NT2/D1 (cell line): ENCODE measurements at regions not wholly inside any gene's neighbourhood (a gene's known extent, or its start where the extent isn't known, plus 50 kb on each side); places are given as distances from the start of the nearest gene placed in this dataset.

Experiments used
- SUZ12 ChIP-seq: IDR thresholded peaks from 2 replicates; pipeline ENCODE4 v1.6.1; 2011; ENCODE audit not compliant: insufficient read length, insufficient read depth; ENCODE audit errors: extremely low read depth
- YY1 ChIP-seq: IDR thresholded peaks from 2 replicates; pipeline ENCODE4 v1.6.1; 2011; ENCODE audit not compliant: insufficient read length, insufficient read depth
- ZNF274 ChIP-seq: IDR thresholded peaks from 2 replicates; pipeline ENCODE4 v1.6.1; 2011; ENCODE audit warnings: mild to moderate bottlenecking, low read depth, low read length

DNA sequence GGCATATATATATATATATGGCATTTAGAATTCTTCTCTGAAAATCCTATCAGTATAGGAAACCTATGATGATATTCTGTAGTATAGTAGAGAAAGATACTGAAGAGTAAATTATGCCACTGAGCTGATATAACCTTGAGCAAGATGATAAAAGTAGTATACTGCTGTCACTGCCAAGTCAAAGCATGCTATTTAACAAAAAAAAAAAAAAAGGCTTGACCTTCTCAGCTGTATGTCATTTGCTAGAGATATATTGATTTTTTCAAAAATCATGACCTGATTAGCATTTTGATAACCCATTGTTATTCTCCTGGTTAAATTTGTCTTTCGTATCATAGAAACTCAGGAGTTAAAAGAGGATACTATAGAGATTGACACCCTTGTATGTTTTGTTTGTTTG lies 299.4 kb downstream of the ADAMTS20 start:
- no peak for TF ChIP-seq YY1
- no peak for TF ChIP-seq ZNF274
- no peak for TF ChIP-seq SUZ12
